A549 (cell line): ENCODE measurements at regions not wholly inside any gene's neighbourhood (a gene's known extent, or its start where the extent isn't known, plus 50 kb on each side); places are given as distances from the start of the nearest gene placed in this dataset.

Experiments
- CHD2 ChIP-seq: fragments of 150-350 bp; IDR thresholded peaks from 2 replicates; pipeline ENCODE4 v1.6.1; 2014; ENCODE audit warnings: low read length; ENCODE audit not compliant: partially characterized antibody
- ESRRA ChIP-seq: fragments of 150-350 bp; IDR thresholded peaks from 2 replicates; pipeline ENCODE4 v1.6.1; 2014; ENCODE audit warnings: mild to moderate bottlenecking, low read length, borderline replicate concordance
- FOSB ChIP-seq: fragments of 250-450 bp; sonication (Bioruptor Pico); IDR thresholded peaks from 2 replicates; pipeline ENCODE4 v1.5.0; 2020; ENCODE audit warnings: mild to moderate bottlenecking, moderate library complexity
- FOSL2 ChIP-seq, 2 experiments: fragments of 450-650 bp in 1 of 2; fragments of >200 bp in 1 of 2; sonication (Bioruptor Twin) in 1 of 2; formaldehyde crosslinking; IDR thresholded peaks; 2 replicates each; pipeline versions ENCODE4 v1.5.0 to v1.6.1; 2016 to 2020; ENCODE audit warnings: mild to moderate bottlenecking in 1 of 2, moderate library complexity in 1 of 2
- HDAC2 ChIP-seq: fragments of 200-600 bp; sonication (generic); IDR thresholded peaks from 2 replicates; pipeline ENCODE4 v1.6.1; 2016
- JUN ChIP-seq, 2 experiments: fragments of >200 bp; sonication (Bioruptor Twin); formaldehyde crosslinking; IDR thresholded peaks; 2 replicates in 1 of 2; 3 replicates in 1 of 2; pipeline ENCODE4 v1.6.1; 2016 to 2017
- JUNB ChIP-seq: fragments of >200 bp; sonication (Bioruptor Twin); formaldehyde crosslinking; IDR thresholded peaks from 2 replicates; pipeline ENCODE4 v1.6.1; 2016
- KDM1A ChIP-seq: fragments of 200-600 bp; sonication (generic); IDR thresholded peaks from 2 replicates; pipeline ENCODE4 v1.6.1; 2016; ENCODE audit warnings: low read depth, mild to moderate bottlenecking
- MYC ChIP-seq: IDR thresholded peaks from 2 replicates; pipeline ENCODE4 v1.6.1; 2012; ENCODE audit warnings: mild to moderate bottlenecking, inconsistent platforms, low read length, improper control_type of control experiment, borderline replicate concordance
- PHF8 ChIP-seq: fragments of 200-600 bp; sonication (generic); IDR thresholded peaks from 2 replicates; pipeline ENCODE4 v1.6.1; 2016; ENCODE audit warnings: low read depth, mild to moderate bottlenecking, antibody characterized with exemption, moderate library complexity, borderline replicate concordance
- POLR2A ChIP-seq: IDR thresholded peaks from 2 replicates; pipeline ENCODE4 v1.6.1; 2012; ENCODE audit warnings: mild to moderate bottlenecking, low read length
- RAD21 ChIP-seq, 2 experiments: fragments of >200 bp in 1 of 2; sonication (Bioruptor Twin) in 1 of 2; formaldehyde crosslinking in 1 of 2; IDR thresholded peaks in 1 of 2; conservative IDR thresholded peaks in 1 of 2; 2 replicates in 1 of 2; 3 replicates in 1 of 2; pipeline ENCODE4 v1.6.1; 2012 to 2018; ENCODE audit warnings: inconsistent platforms in 1 of 2
- RFX5 ChIP-seq: fragments of 450-650 bp; IDR thresholded peaks from 2 replicates; pipeline ENCODE4 v1.7.1; 2014; ENCODE audit warnings: antibody characterized with exemption, mild to moderate bottlenecking, moderate library complexity
- TF ChIP-seq, protein P1 (sequence below): fragments of >200 bp; sonication (Bioruptor Twin); formaldehyde crosslinking; IDR thresholded peaks from 3 replicates; pipeline ENCODE4 v1.5.1; 2016

- TF ChIP-seq RFX5 (no peak), RAD21 (conservative IDR thresholded peaks at IDR 0.05 in 1 of 2, IDR thresholded peaks at IDR 0.05 in 1 of 2) (peak; percentile 37 to 49; a peak in 4 of 5 replicates), PHF8 (no peak), HDAC2 (no peak), MYC (no peak), POLR2A (no peak), JUN (IDR thresholded peaks at IDR 0.05) (no peak), JUNB (no peak), FOSL2 (IDR thresholded peaks at IDR 0.05) (no peak), FOSL2 (CRISPR knock-in tag; IDR thresholded peaks at IDR 0.05) (no peak), FOSB (CRISPR knock-in tag) (no peak), KDM1A (no peak), CHD2 (no peak), ESRRA (no peak)
- TF ChIP-seq, protein P1, sequence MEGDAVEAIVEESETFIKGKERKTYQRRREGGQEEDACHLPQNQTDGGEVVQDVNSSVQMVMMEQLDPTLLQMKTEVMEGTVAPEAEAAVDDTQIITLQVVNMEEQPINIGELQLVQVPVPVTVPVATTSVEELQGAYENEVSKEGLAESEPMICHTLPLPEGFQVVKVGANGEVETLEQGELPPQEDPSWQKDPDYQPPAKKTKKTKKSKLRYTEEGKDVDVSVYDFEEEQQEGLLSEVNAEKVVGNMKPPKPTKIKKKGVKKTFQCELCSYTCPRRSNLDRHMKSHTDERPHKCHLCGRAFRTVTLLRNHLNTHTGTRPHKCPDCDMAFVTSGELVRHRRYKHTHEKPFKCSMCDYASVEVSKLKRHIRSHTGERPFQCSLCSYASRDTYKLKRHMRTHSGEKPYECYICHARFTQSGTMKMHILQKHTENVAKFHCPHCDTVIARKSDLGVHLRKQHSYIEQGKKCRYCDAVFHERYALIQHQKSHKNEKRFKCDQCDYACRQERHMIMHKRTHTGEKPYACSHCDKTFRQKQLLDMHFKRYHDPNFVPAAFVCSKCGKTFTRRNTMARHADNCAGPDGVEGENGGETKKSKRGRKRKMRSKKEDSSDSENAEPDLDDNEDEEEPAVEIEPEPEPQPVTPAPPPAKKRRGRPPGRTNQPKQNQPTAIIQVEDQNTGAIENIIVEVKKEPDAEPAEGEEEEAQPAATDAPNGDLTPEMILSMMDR: peak; percentile 17; the same call in 1 of the 3 replicates
Measured at GRCh38 chrX:115988825-115989224, 181.7 kb upstream of the AGTR2 start.
